HEK293 (cell line): ENCODE measurements at regions not wholly inside any gene's neighbourhood (a gene's known extent, or its start where the extent isn't known, plus 50 kb on each side); places are given as distances from the start of the nearest gene placed in this dataset.

ENCODE experiments used
- CTCF ChIA-PET: fragments of 350-600 bp; formaldehyde crosslinking; extraction: SDS; loops from one replicate; lab custom pipeline; 2021; ENCODE audit warnings: antibody characterized with exemption; lab: Yijun Ruan, JAX
- POLR2A ChIA-PET: fragments of 300-600 bp; formaldehyde crosslinking; extraction: SDS; loops from one replicate; lab custom pipeline; 2020; ENCODE audit warnings: antibody characterized with exemption, inconsistent platforms; lab: Yijun Ruan, JAX
- H3K27ac ChIP-seq: fragments of 200-500 bp; sonication (Bioruptor generic); 2 replicates; pipeline ENCODE4 v1.5.1; 2014; ENCODE audit warnings: low read depth, low read length, control low read depth, inconsistent platforms; ENCODE audit errors: extremely low read depth
- H3K36me3 ChIP-seq, 2 experiments: fragments of 200-500 bp in 1 of 2; sonication (Bioruptor generic) in 1 of 2; 1 replicate in 1 of 2; 2 replicates in 1 of 2; pipeline ENCODE4 v1.5.1; 2014 to 2017; ENCODE audit warnings: inconsistent platforms in 2 of 2, low read length in 2 of 2; ENCODE audit not compliant: control insufficient read depth in 2 of 2, insufficient read depth in 1 of 2
- H3K4me1 ChIP-seq: fragments of 200-500 bp; sonication (Bioruptor generic); 2 replicates; pipeline ENCODE4 v1.5.1; 2014; ENCODE audit warnings: mild to moderate bottlenecking, low read length, inconsistent platforms; ENCODE audit not compliant: control insufficient read depth, insufficient read depth
- H3K4me3 ChIP-seq: 2 replicates; pipeline ENCODE4 v1.5.1; 2011; ENCODE audit warnings: low read depth, mild to moderate bottlenecking, control low read depth, low read length, moderate library complexity
- H3K9me3 ChIP-seq: fragments of 200-500 bp; sonication (Bioruptor generic); 2 replicates; pipeline ENCODE4 v1.5.1; 2014; ENCODE audit warnings: low read depth, low read length, inconsistent platforms; ENCODE audit not compliant: control insufficient read depth, insufficient read depth
- FEZF1 ChIP-seq: fragments of 450-650 bp; formaldehyde crosslinking; IDR thresholded peaks from 2 replicates; pipeline ENCODE4 v1.5.1; 2016; ENCODE audit warnings: missing biosample characterization, missing genetic modification characterization
- GLIS1 ChIP-seq: fragments of 450-650 bp; formaldehyde crosslinking; IDR thresholded peaks from 2 replicates; pipeline ENCODE4 v1.5.1; 2016; ENCODE audit warnings: missing biosample characterization, missing genetic modification characterization
- KLF17 ChIP-seq: fragments of 450-650 bp; formaldehyde crosslinking; IDR thresholded peaks from 2 replicates; pipeline ENCODE4 v1.5.1; 2016; ENCODE audit warnings: missing biosample characterization, missing genetic modification characterization
- SP2 ChIP-seq: fragments of 450-650 bp; formaldehyde crosslinking; IDR thresholded peaks from 2 replicates; pipeline ENCODE4 v1.5.1; 2016; ENCODE audit warnings: missing biosample characterization, missing genetic modification characterization
- SP7 ChIP-seq: fragments of 450-650 bp; formaldehyde crosslinking; IDR thresholded peaks from 2 replicates; pipeline ENCODE4 v1.5.1; 2016; ENCODE audit warnings: missing biosample characterization, missing genetic modification characterization
- TRIM28 ChIP-seq: IDR thresholded peaks from 2 replicates; pipeline ENCODE4 v1.6.1; 2011; ENCODE audit warnings: low read length, control low read depth, borderline replicate concordance
- YY1 ChIP-seq: fragments of 450-650 bp; formaldehyde crosslinking; IDR thresholded peaks from 2 replicates; pipeline ENCODE4 v1.5.1; 2018; ENCODE audit warnings: missing biosample characterization, missing genetic modification characterization
- ZBTB17 ChIP-seq: fragments of 450-650 bp; formaldehyde crosslinking; IDR thresholded peaks from 2 replicates; pipeline ENCODE4 v1.5.1; 2016; ENCODE audit warnings: missing biosample characterization, missing genetic modification characterization
- ZBTB44 ChIP-seq: fragments of 450-650 bp; IDR thresholded peaks from 2 replicates; pipeline ENCODE4 v1.5.1; 2018; ENCODE audit warnings: missing biosample characterization, mild to moderate bottlenecking, missing genetic modification characterization
- ZBTB8A ChIP-seq: fragments of 450-650 bp; formaldehyde crosslinking; IDR thresholded peaks from 2 replicates; pipeline ENCODE4 v1.5.1; 2016; ENCODE audit warnings: missing biosample characterization, missing genetic modification characterization
- ZFP3 ChIP-seq: fragments of 450-650 bp; formaldehyde crosslinking; IDR thresholded peaks from 2 replicates; pipeline ENCODE4 v1.5.1; 2016; ENCODE audit warnings: low read depth, missing biosample characterization, missing genetic modification characterization
- ZFP69B ChIP-seq: fragments of 450-650 bp; formaldehyde crosslinking; IDR thresholded peaks from 2 replicates; pipeline ENCODE4 v1.5.1; 2016; ENCODE audit warnings: missing biosample characterization, missing genetic modification characterization
- ZIC2 ChIP-seq: fragments of 450-650 bp; formaldehyde crosslinking; IDR thresholded peaks from 2 replicates; pipeline ENCODE4 v1.5.1; 2016; ENCODE audit warnings: missing biosample characterization, missing genetic modification characterization
- ZNF18 ChIP-seq: fragments of 450-650 bp; formaldehyde crosslinking; IDR thresholded peaks from 2 replicates; pipeline ENCODE4 v1.5.1; 2016; ENCODE audit warnings: missing biosample characterization, missing genetic modification characterization
- ZNF311 ChIP-seq: fragments of 450-650 bp; formaldehyde crosslinking; IDR thresholded peaks from 2 replicates; pipeline ENCODE4 v1.5.1; 2017; ENCODE audit warnings: missing biosample characterization, missing genetic modification characterization, borderline replicate concordance
- ZNF488 ChIP-seq: fragments of 450-650 bp; formaldehyde crosslinking; IDR thresholded peaks from 2 replicates; pipeline ENCODE4 v1.5.1; 2016; ENCODE audit warnings: missing biosample characterization, missing genetic modification characterization
- ZNF530 ChIP-seq: fragments of 450-650 bp; formaldehyde crosslinking; IDR thresholded peaks from 2 replicates; pipeline ENCODE4 v1.5.1; 2016; ENCODE audit warnings: low read depth, missing biosample characterization, missing genetic modification characterization
- ZNF548 ChIP-seq: fragments of 450-650 bp; formaldehyde crosslinking; IDR thresholded peaks from 2 replicates; pipeline ENCODE4 v1.5.1; 2016; ENCODE audit warnings: missing biosample characterization, missing genetic modification characterization
- ZNF560 ChIP-seq: fragments of 450-650 bp; formaldehyde crosslinking; IDR thresholded peaks from 2 replicates; pipeline ENCODE4 v1.5.1; 2017; ENCODE audit warnings: missing biosample characterization, missing genetic modification characterization, borderline replicate concordance
- ZNF580 ChIP-seq: fragments of 450-650 bp; formaldehyde crosslinking; IDR thresholded peaks from 2 replicates; pipeline ENCODE4 v1.5.1; 2016; ENCODE audit warnings: missing biosample characterization, missing genetic modification characterization
- ZNF629 ChIP-seq: fragments of 450-650 bp; formaldehyde crosslinking; IDR thresholded peaks from 2 replicates; pipeline ENCODE4 v1.5.1; 2017; ENCODE audit warnings: missing biosample characterization, missing genetic modification characterization
- ZNF677 ChIP-seq: fragments of 450-650 bp; IDR thresholded peaks from 2 replicates; pipeline ENCODE4 v1.5.0; 2018; ENCODE audit warnings: missing biosample characterization, mild to moderate bottlenecking, missing genetic modification characterization, moderate library complexity
- ZNF837 ChIP-seq: fragments of 450-650 bp; formaldehyde crosslinking; IDR thresholded peaks from 2 replicates; pipeline ENCODE4 v1.5.1; 2016; ENCODE audit warnings: missing biosample characterization, missing genetic modification characterization
- ZSCAN18 ChIP-seq: fragments of 450-650 bp; formaldehyde crosslinking; IDR thresholded peaks from 2 replicates; pipeline ENCODE4 v1.5.1; 2016; ENCODE audit warnings: missing biosample characterization, missing genetic modification characterization

- ChIA-PET POLR2A (no interaction called here), CTCF (interaction anchor here (0.6 kb wide), 1 partner anchor 38 kb away, joined by 3 read pairs; no protein-coding TSS in a partner anchor)
- no peak overlapping the region for H3K27ac ChIP-seq
- peaks cover 6% of the 10 kb centered on the region; the same call in 1 of the 2 replicates for H3K4me1 ChIP-seq
- no peaks in the 10 kb centered on the region for H3K36me3 ChIP-seq
- no peaks in the 10 kb centered on the region for H3K9me3 ChIP-seq
- TF ChIP-seq ZSCAN18: no peak
- TF ChIP-seq ZNF548 (tag by site-specific recombination): no peak
- TF ChIP-seq ZFP69B: no peak
- TF ChIP-seq ZNF530 (tag by site-specific recombination): no peak
- TF ChIP-seq TRIM28: no peak
- TF ChIP-seq ZBTB17 (tag by site-specific recombination): no peak
- H3K4me3 ChIP-seq: no peak overlapping the region
Measured at GRCh38 chr3:177833332-177833731, 636.0 kb upstream of the TBL1XR1 start.

- POLR2A ChIA-PET: no interaction called here
- CTCF ChIA-PET: no interaction called here
- TF ChIP-seq ZIC2 (tag by site-specific recombination) (peak; percentile 96), ZNF629 (tag by site-specific recombination) (0 out of 2 replicates have a peak, but pooled peaks have one; percentile 11), SP7 (tag by site-specific recombination) (peak; percentile 68), ZNF18 (0 out of 2 replicates have a peak, but pooled peaks have one; percentile 34), ZBTB8A (tag by site-specific recombination) (peak; percentile 65), ZNF311 (tag by site-specific recombination) (no peak), FEZF1 (tag by site-specific recombination) (peak; percentile 51; the same call in 1 of the 2 replicates), GLIS1 (tag by site-specific recombination) (peak; percentile 66), ZNF488 (tag by site-specific recombination) (0 out of 2 replicates have a peak, but pooled peaks have one; percentile 56), YY1 (tag by site-specific recombination) (0 out of 2 replicates have a peak, but pooled peaks have one; percentile 16), ZNF837 (tag by site-specific recombination) (no peak), SP2 (no peak)
- H3K4me1 ChIP-seq: peaks cover 6% of the 10 kb centered on the region; the same call in 1 of the 2 replicates
- no peaks in the 10 kb centered on the region for H3K36me3 ChIP-seq
- H3K4me3 ChIP-seq: no peak overlapping the region
- H3K27ac ChIP-seq: no peak overlapping the region; the same call in 1 of the 2 replicates
- H3K9me3 ChIP-seq: no peaks in the 10 kb centered on the region
Measured at GRCh38 chr3:177835008-177835407, 637.7 kb upstream of the TBL1XR1 start.

GRCh38 chr3:177835917-177836316 lies 638.6 kb upstream of the TBL1XR1 start:
- TF ChIP-seq ZFP3: no peak
- TF ChIP-seq ZNF580 (tag by site-specific recombination): no peak
- no peak for TF ChIP-seq ZBTB44
- TF ChIP-seq FEZF1 (tag by site-specific recombination): no peak
- TF ChIP-seq KLF17 (tag by site-specific recombination): no peak
- TF ChIP-seq ZNF560 (tag by site-specific recombination): no peak
- TF ChIP-seq ZNF677 (tag by site-specific recombination): peak; percentile 69; the same call in 1 of the 2 replicates
- TF ChIP-seq, all 188 proteins: peak for 1
- ChIA-PET POLR2A (no interaction called here), CTCF (no interaction called here)
- H3K4me3 ChIP-seq: no peak overlapping the region
- H3K9me3 ChIP-seq: no peaks in the 10 kb centered on the region
- H3K27ac ChIP-seq: no peak overlapping the region
- H3K4me1 ChIP-seq: peaks cover 6% of the 10 kb centered on the region; the same call in 1 of the 2 replicates
- H3K36me3 ChIP-seq: no peaks in the 10 kb centered on the region
